ENCODE measurements at regions not wholly inside any gene's neighbourhood (a gene's known extent, or its start where the extent isn't known, plus 50 kb on each side); places are given as distances from the start of the nearest gene placed in this dataset.

DNA sequence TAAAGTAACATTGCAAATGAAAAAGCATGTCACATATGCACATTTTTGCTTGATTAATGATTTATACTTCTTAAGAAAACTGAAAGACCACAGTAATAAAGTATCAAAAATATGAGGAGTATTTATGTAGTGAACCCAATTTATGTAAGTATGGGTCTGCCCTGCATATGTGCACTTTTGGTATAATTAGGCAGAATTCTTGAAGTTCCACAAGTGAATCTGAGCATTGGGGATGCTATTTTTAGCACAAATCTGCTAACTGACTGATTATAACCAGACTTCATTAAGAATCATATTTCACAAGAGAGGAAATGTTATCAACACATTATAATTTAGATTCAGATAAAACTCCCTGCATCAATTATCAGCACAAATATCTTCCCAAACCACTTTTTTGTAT lies 407.1 kb upstream of the LRRC4C start:
- no peaks in the 10 kb centered on the region for H3K4me1 ChIP-seq (ENCODE audit: control insufficient read depth, insufficient read depth, low read length)
- no peaks in the 10 kb centered on the region for H3K9me3 ChIP-seq (ENCODE audit: control insufficient read depth, low read length)
- no peak overlapping the region for H3K4me3 ChIP-seq (ENCODE audit: low read length)
- H3K36me3 ChIP-seq (ENCODE audit: control insufficient read depth, insufficient read depth, low read length, severe bottlenecking): no peaks in the 10 kb centered on the region
- H3K9ac ChIP-seq (ENCODE audit: low read length): no peak overlapping the region
- no peak for DNase-seq (ENCODE audit: low read depth)
- no peaks in the 10 kb centered on the region for H3K27me3 ChIP-seq (replicated peaks; ENCODE audit: control insufficient read depth, insufficient read depth, low read length)

GRCh38 chr11:41868606-41869005 lies 409.2 kb upstream of the LRRC4C start:
- Histone ChIP-seq H3K27me3 (replicated peaks; ENCODE audit: control insufficient read depth, insufficient read depth, low read length) (no peaks in the 10 kb centered on the region), H3K4me1 (ENCODE audit: control insufficient read depth, insufficient read depth, low read length) (no peaks in the 10 kb centered on the region), H3K4me3 (ENCODE audit: low read length) (no peak overlapping the region), H3K9ac (ENCODE audit: low read length) (no peak overlapping the region), H3K9me3 (ENCODE audit: control insufficient read depth, low read length) (no peaks in the 10 kb centered on the region), H3K36me3 (ENCODE audit: control insufficient read depth, insufficient read depth, low read length, severe bottlenecking) (no peaks in the 10 kb centered on the region)
- DNase-seq (ENCODE audit: low read depth): no peak

DNA sequence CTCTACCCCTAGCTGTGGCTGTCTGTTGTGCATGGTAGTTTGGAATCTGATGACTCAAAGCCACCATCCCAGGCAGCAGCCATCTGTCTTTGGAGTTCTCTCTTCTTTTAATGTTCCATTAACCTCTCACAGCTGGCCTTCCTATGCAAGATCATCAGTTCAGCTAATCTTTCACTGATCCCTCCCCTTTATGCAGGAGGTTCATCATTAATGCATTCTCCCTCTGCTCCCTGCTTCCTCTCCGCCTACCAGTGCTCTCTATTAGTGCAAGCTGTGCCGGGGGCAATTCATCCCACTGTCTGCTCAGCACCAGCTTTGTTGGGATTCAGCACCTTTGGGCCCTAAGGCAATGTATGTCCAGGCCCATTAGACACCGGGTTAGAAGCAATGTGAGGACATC lies 413.0 kb upstream of the LRRC4C start:
- Histone ChIP-seq H3K27me3 (replicated peaks; ENCODE audit: control insufficient read depth, insufficient read depth, low read length) (no peaks in the 10 kb centered on the region), H3K4me3 (ENCODE audit: low read length) (no peak overlapping the region), H3K9me3 (ENCODE audit: control insufficient read depth, low read length) (no peaks in the 10 kb centered on the region), H3K9ac (ENCODE audit: low read length) (no peak overlapping the region), H3K36me3 (ENCODE audit: control insufficient read depth, insufficient read depth, low read length, severe bottlenecking) (no peaks in the 10 kb centered on the region), H3K4me1 (ENCODE audit: control insufficient read depth, insufficient read depth, low read length) (no peaks in the 10 kb centered on the region)
- DNase-seq (ENCODE audit: low read depth): no peak

DNA sequence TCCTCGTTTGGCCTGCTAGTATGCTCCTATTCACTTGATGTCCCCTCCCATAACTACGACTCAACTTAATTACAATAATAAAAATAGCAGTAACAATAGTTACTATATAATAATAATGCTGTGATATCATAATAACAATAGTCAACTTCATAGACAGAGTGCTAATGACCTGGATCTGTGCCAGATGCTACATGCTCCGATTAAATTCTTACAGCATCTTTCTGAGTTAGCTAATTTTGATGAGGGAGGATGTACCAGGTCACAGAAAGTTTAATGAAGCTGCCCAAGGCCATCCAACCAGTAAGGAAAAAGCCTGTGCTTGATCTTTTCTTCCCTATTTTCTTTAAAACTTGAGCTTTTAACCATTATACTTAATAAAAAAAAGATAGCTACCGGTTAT lies 413.4 kb upstream of the LRRC4C start:
- DNase-seq (ENCODE audit: low read depth): no peak
- Histone ChIP-seq H3K4me3 (ENCODE audit: low read length) (no peak overlapping the region), H3K9me3 (ENCODE audit: control insufficient read depth, low read length) (no peaks in the 10 kb centered on the region), H3K9ac (ENCODE audit: low read length) (no peak overlapping the region), H3K4me1 (ENCODE audit: control insufficient read depth, insufficient read depth, low read length) (no peaks in the 10 kb centered on the region), H3K27me3 (replicated peaks; ENCODE audit: control insufficient read depth, insufficient read depth, low read length) (no peaks in the 10 kb centered on the region), H3K36me3 (ENCODE audit: control insufficient read depth, insufficient read depth, low read length, severe bottlenecking) (no peaks in the 10 kb centered on the region)

DNA sequence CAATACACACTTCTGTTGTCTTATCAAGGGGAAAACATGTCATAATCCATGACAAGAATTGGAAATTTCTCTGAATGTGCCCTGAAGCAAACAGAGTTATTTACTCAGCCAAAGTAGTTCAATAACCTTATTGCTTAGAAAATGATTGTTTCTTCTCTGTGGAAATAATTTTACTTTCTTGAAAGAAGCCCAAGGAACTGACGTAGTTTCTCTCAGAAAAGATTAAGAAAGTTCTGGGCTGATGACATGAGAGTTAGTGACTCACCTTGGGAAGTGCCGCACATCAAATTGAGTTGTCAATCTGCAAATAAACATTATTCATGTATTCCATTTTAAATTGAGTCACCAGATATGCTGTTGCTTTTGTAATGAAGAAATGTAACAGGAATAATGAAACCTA lies 418.6 kb upstream of the LRRC4C start:
- DNase-seq (ENCODE audit: low read depth): no peak
- H3K4me3 ChIP-seq (ENCODE audit: low read length): no peak overlapping the region
- no peak overlapping the region for H3K9ac ChIP-seq (ENCODE audit: low read length)
- no peaks in the 10 kb centered on the region for H3K27me3 ChIP-seq (replicated peaks; ENCODE audit: control insufficient read depth, insufficient read depth, low read length)
- no peaks in the 10 kb centered on the region for H3K4me1 ChIP-seq (ENCODE audit: control insufficient read depth, insufficient read depth, low read length)
- no peaks in the 10 kb centered on the region for H3K36me3 ChIP-seq (ENCODE audit: control insufficient read depth, insufficient read depth, low read length, severe bottlenecking)
- H3K9me3 ChIP-seq (ENCODE audit: control insufficient read depth, low read length): no peaks in the 10 kb centered on the region

GRCh38 chr11:41879214-41879613 lies 419.8 kb upstream of the LRRC4C start:
- no peak overlapping the region for H3K4me3 ChIP-seq (ENCODE audit: low read length)
- H3K27me3 ChIP-seq (replicated peaks; ENCODE audit: control insufficient read depth, insufficient read depth, low read length): no peaks in the 10 kb centered on the region
- H3K4me1 ChIP-seq (ENCODE audit: control insufficient read depth, insufficient read depth, low read length): no peaks in the 10 kb centered on the region
- no peak overlapping the region for H3K9ac ChIP-seq (ENCODE audit: low read length)
- no peaks in the 10 kb centered on the region for H3K36me3 ChIP-seq (ENCODE audit: control insufficient read depth, insufficient read depth, low read length, severe bottlenecking)
- peaks cover under 1% of the 10 kb centered on the region for H3K9me3 ChIP-seq (ENCODE audit: control insufficient read depth, low read length)
- DNase-seq (ENCODE audit: low read depth): no peak

- Histone ChIP-seq H3K4me3 (ENCODE audit: low read length) (no peak overlapping the region), H3K4me1 (ENCODE audit: control insufficient read depth, insufficient read depth, low read length) (no peaks in the 10 kb centered on the region), H3K27me3 (replicated peaks; ENCODE audit: control insufficient read depth, insufficient read depth, low read length) (no peaks in the 10 kb centered on the region), H3K9ac (ENCODE audit: low read length) (no peak overlapping the region), H3K36me3 (ENCODE audit: control insufficient read depth, insufficient read depth, low read length, severe bottlenecking) (no peaks in the 10 kb centered on the region), H3K9me3 (ENCODE audit: control insufficient read depth, low read length) (no peaks in the 10 kb centered on the region)
- DNase-seq (ENCODE audit: low read depth): no peak
Measured at GRCh38 chr11:41895081-41895480, 435.6 kb upstream of the LRRC4C start.

DNA sequence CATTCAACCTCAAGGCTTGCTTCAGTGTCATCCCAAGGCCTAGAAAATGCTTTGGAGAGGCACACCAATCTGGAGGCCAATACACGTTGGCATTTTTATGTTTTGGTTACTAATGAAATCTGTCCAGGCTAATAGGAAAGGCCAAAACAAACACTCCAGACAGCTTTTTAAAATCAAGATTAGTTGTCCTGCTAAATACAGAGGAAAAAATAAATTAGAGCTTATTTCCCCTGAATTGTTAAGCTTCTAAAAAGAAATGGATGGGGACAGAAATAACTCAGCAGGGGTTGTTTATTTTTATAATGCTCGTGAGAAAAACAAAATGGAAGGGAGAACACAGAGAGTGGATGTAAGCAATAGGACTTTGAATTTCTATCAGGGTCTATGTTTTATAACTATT lies 438.5 kb upstream of the LRRC4C start:
- H3K9ac ChIP-seq (ENCODE audit: low read length): no peak overlapping the region
- no peaks in the 10 kb centered on the region for H3K9me3 ChIP-seq (ENCODE audit: control insufficient read depth, low read length)
- no peaks in the 10 kb centered on the region for H3K4me1 ChIP-seq (ENCODE audit: control insufficient read depth, insufficient read depth, low read length)
- no peaks in the 10 kb centered on the region for H3K27me3 ChIP-seq (replicated peaks; ENCODE audit: control insufficient read depth, insufficient read depth, low read length)
- DNase-seq (ENCODE audit: low read depth): no peak
- H3K36me3 ChIP-seq (ENCODE audit: control insufficient read depth, insufficient read depth, low read length, severe bottlenecking): no peaks in the 10 kb centered on the region
- H3K4me3 ChIP-seq (ENCODE audit: low read length): no peak overlapping the region

DNA sequence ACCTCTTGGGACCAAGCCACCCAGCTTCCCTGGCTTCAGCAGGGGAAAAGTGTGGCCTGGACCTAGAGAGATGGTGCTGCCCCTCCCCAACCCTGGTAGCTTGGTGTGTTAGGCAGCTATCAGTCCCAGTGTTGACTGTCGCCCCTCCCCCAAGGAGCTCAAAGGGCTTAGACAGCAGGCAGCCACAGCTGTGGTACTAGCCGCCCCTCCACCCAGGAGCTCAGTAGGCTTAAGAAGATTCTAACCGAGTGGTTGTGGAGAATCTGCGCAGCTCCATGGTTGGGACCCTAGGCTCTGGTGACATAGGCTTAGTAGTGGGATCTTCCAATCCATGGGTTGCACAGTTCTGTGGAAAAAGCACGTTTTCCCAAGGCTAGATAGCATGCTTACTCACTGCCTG lies 458.4 kb upstream of the LRRC4C start:
- no peak for DNase-seq (ENCODE audit: low read depth)
- peaks cover 5% of the 10 kb centered on the region for H3K9me3 ChIP-seq (ENCODE audit: control insufficient read depth, low read length)
- H3K27me3 ChIP-seq (replicated peaks; ENCODE audit: control insufficient read depth, insufficient read depth, low read length): no peaks in the 10 kb centered on the region
- H3K9ac ChIP-seq (ENCODE audit: low read length): no peak overlapping the region
- H3K4me3 ChIP-seq (ENCODE audit: low read length): no peak overlapping the region
- H3K36me3 ChIP-seq (ENCODE audit: control insufficient read depth, insufficient read depth, low read length, severe bottlenecking): no peaks in the 10 kb centered on the region
- H3K4me1 ChIP-seq (ENCODE audit: control insufficient read depth, insufficient read depth, low read length): no peaks in the 10 kb centered on the region

GRCh38 chr11:41920374-41920773 lies 460.9 kb upstream of the LRRC4C start:
- peaks cover 5% of the 10 kb centered on the region for H3K9me3 ChIP-seq (ENCODE audit: control insufficient read depth, low read length)
- H3K4me1 ChIP-seq (ENCODE audit: control insufficient read depth, insufficient read depth, low read length): no peaks in the 10 kb centered on the region
- H3K9ac ChIP-seq (ENCODE audit: low read length): no peak overlapping the region
- no peaks in the 10 kb centered on the region for H3K36me3 ChIP-seq (ENCODE audit: control insufficient read depth, insufficient read depth, low read length, severe bottlenecking)
- no peaks in the 10 kb centered on the region for H3K27me3 ChIP-seq (replicated peaks; ENCODE audit: control insufficient read depth, insufficient read depth, low read length)
- no peak overlapping the region for H3K4me3 ChIP-seq (ENCODE audit: low read length)
- no peak for DNase-seq (ENCODE audit: low read depth)

GRCh38 chr11:41921746-41922390 lies 462.4 kb upstream of the LRRC4C start:
- Histone ChIP-seq H3K9me3 (ENCODE audit: control insufficient read depth, low read length) (peaks cover 5% of the 10 kb centered on the region), H3K4me3 (ENCODE audit: low read length) (no peak overlapping the region), H3K27me3 (replicated peaks; ENCODE audit: control insufficient read depth, insufficient read depth, low read length) (no peaks in the 10 kb centered on the region)

DNA sequence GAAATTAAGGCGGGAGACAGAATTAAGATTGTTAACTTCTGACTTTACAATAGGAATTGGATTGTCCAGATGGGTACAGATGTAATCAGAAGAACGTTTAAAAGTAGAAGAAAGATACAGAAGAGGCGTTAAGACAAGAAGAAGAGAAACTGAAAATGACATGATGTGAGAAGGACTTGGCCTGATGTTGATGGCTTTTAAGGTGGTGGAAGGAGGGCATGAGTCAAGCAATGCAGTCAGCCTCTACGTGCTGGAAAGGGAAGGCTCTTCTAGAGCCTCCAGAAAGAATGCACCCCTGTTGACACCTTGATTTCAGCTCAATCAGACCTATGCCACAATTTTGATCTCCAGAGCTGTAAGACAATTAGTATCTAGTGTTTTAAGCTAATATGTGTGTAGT lies 466.9 kb upstream of the LRRC4C start:
- Histone ChIP-seq H3K36me3 (ENCODE audit: control insufficient read depth, insufficient read depth, low read length, severe bottlenecking) (no peaks in the 10 kb centered on the region), H3K27me3 (replicated peaks; ENCODE audit: control insufficient read depth, insufficient read depth, low read length) (no peaks in the 10 kb centered on the region), H3K4me1 (ENCODE audit: control insufficient read depth, insufficient read depth, low read length) (no peaks in the 10 kb centered on the region), H3K9me3 (ENCODE audit: control insufficient read depth, low read length) (no peaks in the 10 kb centered on the region), H3K9ac (ENCODE audit: low read length) (no peak overlapping the region), H3K4me3 (ENCODE audit: low read length) (no peak overlapping the region)
- no peak for DNase-seq (ENCODE audit: low read depth)

More at GRCh38 chr11:41921746-41922390, 462.4 kb upstream of the LRRC4C start:
- no peaks in the 10 kb centered on the region for H3K36me3 ChIP-seq (ENCODE audit: control insufficient read depth, insufficient read depth, low read length, severe bottlenecking)
- no peaks in the 10 kb centered on the region for H3K4me1 ChIP-seq (ENCODE audit: control insufficient read depth, insufficient read depth, low read length)
- no peak for DNase-seq (ENCODE audit: low read depth)
- H3K9ac ChIP-seq (ENCODE audit: low read length): no peak overlapping the region
